Memory B cell (primary cell): ENCODE measurements at regions not wholly inside any gene's neighbourhood (a gene's known extent, or its start where the extent isn't known, plus 50 kb on each side); places are given as distances from the start of the nearest gene placed in this dataset.

Experiments used
- ATAC-seq: fragments of 150-1000 bp; cut with Tn5 transposase; 2 replicates; pipeline ENCODE4 v1.10.0; 2021; ENCODE audit warnings: low read depth, mild to moderate bottlenecking, moderate library complexity
- DNase-seq, 2 donors: peaks; one replicate each; pipeline ENCODE4 v3.0.0; 2022; ENCODE audit warnings: low spot score in 2 of 2
- H3K27ac Mint-ChIP-seq: one replicate; pipeline ENCODE4 v1.8.0; 2022; ENCODE audit warnings: mild to moderate bottlenecking, moderate library complexity, mixed read lengths
- H3K27me3 Mint-ChIP-seq: one replicate; pipeline ENCODE4 v1.8.0; 2022; ENCODE audit warnings: mixed read lengths
- H3K36me3 Mint-ChIP-seq: one replicate; pipeline ENCODE4 v1.8.0; 2022; ENCODE audit warnings: mild to moderate bottlenecking, mixed read lengths
- H3K4me1 Mint-ChIP-seq: one replicate; pipeline ENCODE4 v1.8.0; 2022; ENCODE audit warnings: mixed read lengths
- H3K4me3 Mint-ChIP-seq: one replicate; pipeline ENCODE4 v1.8.0; 2022; ENCODE audit warnings: mild to moderate bottlenecking, moderate library complexity, mixed read lengths
- H3K9me3 Mint-ChIP-seq: one replicate; pipeline ENCODE4 v1.8.0; 2022; ENCODE audit warnings: mixed read lengths

DNA sequence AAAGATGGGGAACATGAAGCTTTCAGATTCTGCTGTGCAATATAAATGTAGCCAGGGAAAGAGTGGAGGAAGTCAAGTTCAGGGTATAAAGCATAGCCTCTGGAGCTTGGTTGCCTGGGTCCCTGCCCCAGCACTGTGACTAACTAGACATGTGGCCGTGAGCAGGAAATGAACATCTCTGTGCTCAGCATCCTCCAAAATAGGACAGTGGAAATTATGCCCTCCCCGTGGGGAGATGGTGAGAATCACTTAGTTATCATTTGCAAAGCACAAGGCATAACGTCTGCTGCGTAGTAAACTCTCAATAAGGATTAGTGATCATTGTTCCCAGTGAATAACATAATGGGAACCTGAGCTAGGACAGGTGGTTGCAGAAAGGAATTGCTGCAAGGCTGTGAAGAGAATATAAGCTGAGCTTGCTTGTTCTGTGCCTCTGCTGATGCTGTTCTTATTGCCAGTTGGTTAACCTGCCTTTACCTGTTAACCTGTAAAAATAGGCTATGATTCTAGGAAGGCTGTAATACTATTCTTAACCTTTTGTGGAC lies 441.0 kb downstream of the COG6 start:
- Mint-ChIP-seq H3K4me3 (no peak overlapping the region), H3K9me3 (peaks cover 3% of the 10 kb centered on the region), H3K4me1 (peaks cover 7% of the 10 kb centered on the region), H3K27me3 (no peaks in the 10 kb centered on the region), H3K36me3 (peaks cover 6% of the 10 kb centered on the region), H3K27ac (no peak overlapping the region)
- DNase-seq: no peak
- no peak for ATAC-seq

DNA sequence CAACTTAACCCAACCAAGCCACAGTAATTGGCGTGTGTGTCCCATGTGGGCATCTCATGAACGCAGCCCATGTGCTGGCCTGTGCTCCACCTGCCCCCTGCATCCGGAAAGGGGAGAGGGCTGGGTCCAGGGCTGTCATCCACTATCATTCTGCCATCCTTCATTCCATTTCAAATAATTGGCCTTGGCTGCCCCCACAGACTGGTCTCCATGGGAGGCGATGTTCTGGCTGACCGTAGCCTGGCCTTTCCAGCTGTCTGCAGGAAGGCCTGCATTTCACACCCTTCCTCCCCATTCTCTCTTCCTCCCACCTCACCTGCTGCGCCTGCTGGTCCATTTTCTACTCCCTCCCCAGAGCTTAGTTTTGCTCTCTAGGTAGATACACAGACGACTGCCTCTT lies 442.8 kb downstream of the COG6 start:
- no peak overlapping the region for H3K4me3 Mint-ChIP-seq
- peaks cover 21% of the 10 kb centered on the region for H3K4me1 Mint-ChIP-seq
- H3K9me3 Mint-ChIP-seq: peaks cover 3% of the 10 kb centered on the region
- no peaks in the 10 kb centered on the region for H3K27me3 Mint-ChIP-seq
- ATAC-seq: no peak
- no peak for DNase-seq
- H3K36me3 Mint-ChIP-seq: peaks cover 6% of the 10 kb centered on the region
- H3K27ac Mint-ChIP-seq: no peak overlapping the region

DNA sequence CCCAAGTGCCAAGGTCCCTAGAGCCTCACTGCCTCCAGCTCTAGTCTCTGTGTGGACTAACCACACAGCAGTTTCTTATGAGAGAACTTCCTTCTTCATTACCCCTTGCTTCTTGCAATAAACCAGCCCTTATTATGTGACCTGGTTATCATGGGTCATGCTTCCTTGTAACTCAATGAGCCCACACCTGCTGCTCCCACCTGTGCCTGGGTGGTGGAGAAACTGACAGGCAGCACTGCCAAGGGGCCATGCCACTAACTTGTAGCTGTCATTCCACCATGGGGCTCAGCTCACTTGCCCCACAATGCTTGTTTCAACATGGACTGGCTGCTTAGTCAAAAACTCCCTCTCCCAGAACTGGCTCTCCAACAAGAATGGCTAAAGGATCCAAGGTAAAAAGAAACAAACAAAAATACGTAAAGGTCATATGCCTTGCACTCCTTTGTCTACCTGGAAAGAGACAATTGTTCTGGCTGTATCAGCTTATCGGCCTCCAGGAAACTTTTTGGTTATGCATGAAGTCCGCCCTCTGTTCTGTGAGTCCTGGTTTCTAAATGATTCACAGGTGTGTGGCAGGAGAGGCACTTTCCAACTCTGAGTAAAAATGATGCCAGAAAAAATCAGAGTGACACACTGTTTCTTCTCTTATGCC lies 446.4 kb downstream of the COG6 start:
- Mint-ChIP-seq H3K36me3 (peaks cover 6% of the 10 kb centered on the region), H3K4me3 (peak overlapping the region; percentile 53), H3K27me3 (no peaks in the 10 kb centered on the region), H3K27ac (peak overlapping the region; percentile 35), H3K9me3 (peaks cover 3% of the 10 kb centered on the region), H3K4me1 (peaks cover 19% of the 10 kb centered on the region)
- DNase-seq (no peak), ATAC-seq (peak; percentile 84)

DNA sequence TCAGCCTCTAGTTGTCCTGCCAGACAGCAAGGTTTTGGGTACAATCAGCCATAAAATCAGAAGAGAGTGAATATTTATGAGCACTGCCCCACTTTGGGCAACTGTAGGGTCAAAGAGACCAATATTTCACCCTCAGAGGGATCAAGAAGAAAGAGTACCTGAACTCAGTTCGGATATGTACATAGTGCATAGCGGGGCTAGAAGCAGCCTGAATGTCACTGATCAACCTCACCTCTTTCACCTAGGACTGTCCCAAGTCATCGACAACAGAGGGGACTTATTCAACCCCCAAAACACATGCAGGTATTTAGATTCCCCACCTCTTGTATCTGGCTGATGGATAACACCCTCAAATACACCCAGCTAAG lies 446.9 kb downstream of the COG6 start:
- no peak for DNase-seq
- no peaks in the 10 kb centered on the region for H3K27me3 Mint-ChIP-seq
- peaks cover 19% of the 10 kb centered on the region for H3K4me1 Mint-ChIP-seq
- peaks cover 3% of the 10 kb centered on the region for H3K9me3 Mint-ChIP-seq
- no peak overlapping the region for H3K4me3 Mint-ChIP-seq
- H3K36me3 Mint-ChIP-seq: peaks cover 6% of the 10 kb centered on the region
- ATAC-seq: no peak
- peak overlapping the region; percentile 35 for H3K27ac Mint-ChIP-seq

DNA sequence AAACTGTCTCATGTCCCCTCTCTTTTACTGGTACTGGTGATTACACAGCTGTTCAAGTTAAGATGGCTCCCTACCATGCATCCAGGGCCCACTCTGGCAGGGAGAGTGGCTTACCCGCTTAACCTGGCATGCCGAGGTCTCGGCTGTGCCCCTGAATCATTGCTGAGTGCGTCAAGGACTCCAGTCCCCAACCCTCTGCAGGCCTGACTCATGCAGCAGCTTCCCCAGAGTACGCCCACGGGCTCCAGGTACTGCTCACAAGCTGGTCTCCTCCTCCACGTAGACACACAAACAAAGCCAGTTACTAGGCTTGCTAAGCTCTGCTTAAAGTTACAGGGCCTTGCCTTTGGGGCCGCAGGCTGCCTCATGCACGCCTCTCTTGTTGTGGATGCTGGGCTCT lies 447.4 kb downstream of the COG6 start:
- Mint-ChIP-seq H3K27ac (no peak overlapping the region), H3K9me3 (peaks cover 3% of the 10 kb centered on the region), H3K4me1 (peaks cover 19% of the 10 kb centered on the region), H3K27me3 (no peaks in the 10 kb centered on the region), H3K4me3 (no peak overlapping the region), H3K36me3 (peaks cover 6% of the 10 kb centered on the region)
- ATAC-seq: no peak
- DNase-seq: no peak

DNA sequence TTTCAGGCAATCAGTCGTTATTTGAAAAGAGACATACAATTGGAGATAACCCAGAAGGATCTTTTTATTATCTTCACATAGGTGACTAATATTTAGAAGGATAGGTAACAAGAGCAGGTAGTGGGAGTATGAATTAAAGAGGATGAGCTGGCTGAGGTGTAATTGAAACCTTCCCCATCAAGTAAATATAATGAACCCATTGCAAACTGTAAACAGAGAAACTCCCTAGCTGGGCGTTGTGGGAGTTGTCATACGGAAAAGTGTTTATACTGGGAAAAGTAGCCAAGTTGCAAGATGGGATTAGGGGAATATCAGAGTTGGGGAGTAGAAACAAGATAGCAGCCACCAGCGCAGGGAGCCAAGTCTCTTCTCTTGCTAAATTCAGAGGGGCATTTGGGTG lies 448.4 kb downstream of the COG6 start:
- ATAC-seq (no peak), DNase-seq (no peak)
- Mint-ChIP-seq H3K4me1 (peaks cover 19% of the 10 kb centered on the region), H3K27ac (no peak overlapping the region), H3K27me3 (no peaks in the 10 kb centered on the region), H3K36me3 (peaks cover 3% of the 10 kb centered on the region), H3K4me3 (no peak overlapping the region), H3K9me3 (peaks cover 1% of the 10 kb centered on the region)

DNA sequence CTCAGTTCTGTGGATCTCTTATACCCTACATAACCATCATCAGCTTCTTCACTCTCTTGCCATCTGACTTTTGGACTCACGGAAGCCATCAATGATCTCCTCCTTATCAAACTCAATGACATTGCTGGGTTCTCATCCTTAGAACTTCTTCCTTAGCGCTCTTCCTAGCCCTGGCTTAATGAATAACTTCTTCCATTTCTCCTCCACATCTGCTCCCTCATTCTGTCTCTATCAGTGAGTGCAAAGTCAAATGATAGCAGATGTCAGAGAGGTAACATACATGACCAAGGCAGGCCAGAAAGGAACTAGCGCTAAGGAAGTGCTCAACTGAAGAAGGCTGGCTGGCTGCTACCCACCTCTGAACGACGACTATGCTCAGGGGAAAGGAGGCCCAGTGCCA lies 449.8 kb downstream of the COG6 start:
- no peak overlapping the region for H3K27ac Mint-ChIP-seq
- ATAC-seq: no peak
- H3K4me3 Mint-ChIP-seq: no peak overlapping the region
- peaks cover 2% of the 10 kb centered on the region for H3K36me3 Mint-ChIP-seq
- H3K27me3 Mint-ChIP-seq: no peaks in the 10 kb centered on the region
- H3K9me3 Mint-ChIP-seq: no peaks in the 10 kb centered on the region
- no peak for DNase-seq
- peaks cover 19% of the 10 kb centered on the region for H3K4me1 Mint-ChIP-seq

DNA sequence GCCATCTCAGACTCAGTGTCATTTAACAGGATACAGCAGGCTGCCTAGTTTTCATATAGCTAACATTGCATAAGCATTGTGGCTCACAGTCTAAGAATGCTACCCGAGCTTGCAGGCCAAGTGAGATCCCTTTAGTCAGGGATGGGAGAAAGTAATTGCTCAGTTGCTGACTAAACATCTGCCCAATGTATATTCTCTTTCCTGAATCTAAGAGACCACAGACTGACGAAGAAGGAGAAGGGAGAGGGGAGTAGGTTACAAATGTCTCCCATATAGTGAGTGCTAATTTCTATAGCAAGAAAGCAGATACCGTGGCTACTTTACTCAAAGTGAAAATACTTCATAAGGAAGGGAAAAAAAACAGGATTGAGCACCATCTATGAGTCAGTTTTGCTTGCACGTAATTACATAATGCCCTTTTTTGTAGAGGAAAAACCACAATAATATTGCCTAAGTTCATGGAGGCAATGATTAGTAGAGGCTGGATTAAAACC lies 453.9 kb downstream of the COG6 start:
- H3K36me3 Mint-ChIP-seq: no peaks in the 10 kb centered on the region
- H3K27me3 Mint-ChIP-seq: no peaks in the 10 kb centered on the region
- H3K27ac Mint-ChIP-seq: no peak overlapping the region
- no peaks in the 10 kb centered on the region for H3K9me3 Mint-ChIP-seq
- ATAC-seq (no peak), DNase-seq (no peak)
- H3K4me3 Mint-ChIP-seq: no peak overlapping the region
- H3K4me1 Mint-ChIP-seq: peaks cover 7% of the 10 kb centered on the region

DNA sequence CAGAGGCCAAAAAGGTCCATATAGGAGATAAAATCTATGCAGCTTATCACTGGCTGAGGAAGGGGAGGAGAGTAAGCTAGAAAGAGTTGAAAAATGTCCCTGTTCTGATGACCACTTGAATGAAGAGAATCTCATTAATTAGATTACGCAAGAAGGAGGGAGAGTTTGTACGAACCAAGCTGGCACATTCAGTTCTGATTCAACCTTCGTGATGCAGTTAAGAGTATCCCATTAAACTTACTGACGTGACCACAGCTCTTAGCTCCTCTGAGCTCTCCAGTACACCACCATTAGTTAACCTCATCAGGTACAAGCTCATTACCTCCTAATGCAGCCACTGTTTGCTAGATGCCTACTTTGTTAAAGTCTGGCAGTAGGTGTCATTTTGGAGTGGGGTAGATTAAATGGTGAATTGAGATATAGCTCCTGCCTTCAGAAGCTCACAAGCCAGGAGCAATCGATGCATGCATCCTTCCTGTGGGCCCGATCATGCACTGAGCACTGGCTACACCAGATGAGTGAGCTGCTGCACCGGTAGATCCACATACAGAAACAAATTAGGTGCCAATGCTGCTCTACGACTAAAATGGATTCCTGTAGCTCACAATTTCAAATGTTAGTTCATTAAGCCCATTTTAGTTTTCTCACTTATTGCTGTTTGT lies 458.3 kb downstream of the COG6 start:
- no peak for DNase-seq
- Mint-ChIP-seq H3K36me3 (no peaks in the 10 kb centered on the region), H3K27ac (no peak overlapping the region)

DNA sequence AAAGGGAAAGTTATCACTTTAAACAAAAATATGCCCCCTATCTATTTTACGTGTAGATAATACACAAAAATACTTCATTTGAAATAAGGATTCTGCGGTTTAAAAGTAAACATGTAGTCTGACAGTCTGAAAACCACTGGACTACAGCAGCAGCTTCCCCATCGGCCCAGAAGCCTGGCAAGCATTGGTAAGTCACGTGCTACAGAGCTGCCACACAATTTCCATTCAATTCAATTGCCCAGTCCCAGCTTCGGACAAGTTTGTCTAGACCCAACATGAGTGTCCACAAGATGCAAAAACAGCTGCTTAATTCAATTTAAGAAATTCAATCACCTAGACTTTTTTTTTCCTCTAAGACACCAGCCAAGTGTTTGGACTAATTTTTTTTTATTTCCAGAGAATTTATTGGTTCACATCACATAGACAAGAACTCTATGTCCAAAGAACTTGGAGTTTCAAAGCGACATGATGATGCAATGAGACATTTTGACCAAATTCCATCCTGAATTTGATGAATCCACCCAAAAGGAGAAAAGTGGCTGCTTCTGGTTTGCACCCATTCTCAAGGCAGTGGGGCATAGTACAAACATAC lies 458.9 kb downstream of the COG6 start:
- Mint-ChIP-seq H3K4me1 (peaks cover 10% of the 10 kb centered on the region), H3K4me3 (no peak overlapping the region), H3K27ac (no peak overlapping the region), H3K9me3 (no peaks in the 10 kb centered on the region), H3K36me3 (no peaks in the 10 kb centered on the region), H3K27me3 (no peaks in the 10 kb centered on the region)
- ATAC-seq (no peak), DNase-seq (no peak)

More for the DNA sequence above, 458.3 kb downstream of the COG6 start:
- Mint-ChIP-seq H3K9me3 (no peaks in the 10 kb centered on the region), H3K4me1 (peaks cover 10% of the 10 kb centered on the region), H3K4me3 (no peak overlapping the region), H3K27me3 (no peaks in the 10 kb centered on the region)
- no peak for ATAC-seq

DNA sequence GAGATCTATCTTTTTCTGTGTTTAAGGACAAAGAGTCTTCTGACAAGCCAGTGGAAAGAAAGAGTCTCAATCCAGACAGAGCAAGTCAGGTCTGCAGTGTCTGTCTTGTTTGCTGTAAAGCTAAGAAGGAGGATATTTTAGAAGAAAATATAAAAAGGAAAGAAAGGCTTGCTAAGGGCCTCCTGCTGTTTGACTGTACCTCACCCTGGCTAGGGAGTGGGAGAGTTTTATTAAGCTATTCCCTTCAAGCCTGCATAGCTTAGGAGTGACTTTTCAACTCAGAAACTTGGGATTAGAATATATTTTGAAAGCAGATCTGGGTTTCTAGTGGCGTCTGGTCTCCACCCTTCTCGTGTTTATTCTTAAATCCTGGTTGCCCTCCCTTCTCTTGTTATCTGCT lies 460.0 kb downstream of the COG6 start:
- Mint-ChIP-seq H3K27me3 (no peaks in the 10 kb centered on the region), H3K4me1 (peaks cover 10% of the 10 kb centered on the region), H3K27ac (no peak overlapping the region), H3K36me3 (no peaks in the 10 kb centered on the region), H3K9me3 (peaks cover 2% of the 10 kb centered on the region), H3K4me3 (no peak overlapping the region)
- ATAC-seq: no peak
- no peak for DNase-seq

DNA sequence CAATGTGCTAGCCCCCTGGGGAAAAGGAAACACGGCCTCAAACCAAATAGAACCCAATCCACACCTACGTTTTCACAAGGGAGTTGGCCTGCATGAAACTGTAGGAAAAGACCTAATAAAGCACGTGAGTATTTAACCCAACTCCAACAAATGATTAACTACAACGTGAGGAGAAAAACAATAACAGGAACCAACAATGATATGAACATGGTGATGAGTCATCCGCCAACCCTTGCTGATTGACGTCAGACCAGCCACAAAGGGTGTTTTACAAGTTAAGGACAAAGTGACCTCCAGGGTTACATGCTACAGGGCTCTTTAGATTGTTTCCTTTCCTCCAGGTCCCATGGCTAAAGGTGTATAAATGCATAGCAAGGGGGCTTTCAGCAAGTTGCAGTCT lies 460.5 kb downstream of the COG6 start:
- H3K27me3 Mint-ChIP-seq: no peaks in the 10 kb centered on the region
- peaks cover 10% of the 10 kb centered on the region for H3K4me1 Mint-ChIP-seq
- H3K4me3 Mint-ChIP-seq: no peak overlapping the region
- H3K27ac Mint-ChIP-seq: no peak overlapping the region
- DNase-seq (no peak), ATAC-seq (peak; percentile 81)
- peaks cover 2% of the 10 kb centered on the region for H3K9me3 Mint-ChIP-seq
- H3K36me3 Mint-ChIP-seq: no peaks in the 10 kb centered on the region

DNA sequence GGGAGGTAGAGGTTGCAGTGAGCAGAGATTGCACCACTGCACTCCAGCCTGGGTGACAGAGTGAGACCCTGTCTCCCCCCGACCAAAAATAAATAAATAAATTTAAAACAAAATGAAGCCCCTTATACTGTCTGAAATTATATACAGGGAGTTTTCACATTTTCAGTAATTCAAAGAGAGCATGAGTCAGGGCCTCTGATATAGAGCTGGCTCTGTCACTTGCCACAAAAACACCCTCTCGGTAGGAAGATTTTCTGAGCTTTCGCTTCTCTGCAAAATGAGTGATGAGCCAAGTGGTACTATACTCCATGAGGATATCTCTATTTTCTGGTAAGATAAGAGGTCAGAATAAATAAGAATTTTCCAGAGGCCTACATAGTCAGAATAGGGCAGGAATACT lies 462.9 kb downstream of the COG6 start:
- Mint-ChIP-seq H3K27me3 (no peaks in the 10 kb centered on the region), H3K9me3 (peaks cover 2% of the 10 kb centered on the region), H3K4me1 (peaks cover 10% of the 10 kb centered on the region), H3K36me3 (no peaks in the 10 kb centered on the region), H3K4me3 (no peak overlapping the region), H3K27ac (no peak overlapping the region)
- DNase-seq (no peak), ATAC-seq (no peak)

DNA sequence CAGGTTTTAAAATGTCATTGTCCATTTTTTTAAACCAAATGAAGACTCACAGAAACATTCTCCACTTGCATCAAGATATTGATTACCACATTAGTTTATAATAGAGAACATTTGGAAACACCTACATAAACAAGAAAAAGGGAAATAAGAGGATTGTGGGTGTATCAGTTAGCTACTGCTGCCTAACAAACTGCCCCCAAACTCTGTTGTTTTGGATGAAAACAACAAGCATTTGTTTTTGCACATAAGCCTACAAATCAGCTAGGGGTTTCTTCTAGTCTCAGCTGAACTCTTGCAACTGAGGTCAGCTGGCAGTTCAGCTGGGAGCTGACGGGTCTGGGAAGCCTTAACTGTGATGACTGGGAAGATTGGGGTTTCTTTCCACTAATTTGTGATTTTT lies 464.4 kb downstream of the COG6 start:
- Mint-ChIP-seq H3K36me3 (no peaks in the 10 kb centered on the region), H3K27me3 (no peaks in the 10 kb centered on the region), H3K9me3 (peaks cover 2% of the 10 kb centered on the region), H3K4me3 (no peak overlapping the region), H3K4me1 (peaks cover 3% of the 10 kb centered on the region), H3K27ac (no peak overlapping the region)
- DNase-seq: no peak
- ATAC-seq: no peak
